Nephron progenitor cell (in vitro differentiated cells): ENCODE measurements at regions not wholly inside any gene's neighbourhood (a gene's known extent, or its start where the extent isn't known, plus 50 kb on each side); places are given as distances from the start of the nearest gene placed in this dataset.

Source experiments
- DNase-seq: peaks from one replicate; pipeline ENCODE4 v3.0.0; 2021
- H3K27ac Mint-ChIP-seq: 2 replicates; pipeline ENCODE4 v1.8.0; 2021; ENCODE audit warnings: mild to moderate bottlenecking, moderate library complexity, mixed read lengths
- H3K27me3 Mint-ChIP-seq: 2 replicates; pipeline ENCODE4 v1.8.0; 2021; ENCODE audit warnings: mild to moderate bottlenecking, low read depth, mixed read lengths; ENCODE audit not compliant: poor library complexity
- H3K36me3 Mint-ChIP-seq: 2 replicates; pipeline ENCODE4 v1.8.0; 2021; ENCODE audit warnings: low read depth, mixed read lengths
- H3K4me1 Mint-ChIP-seq: 2 replicates; pipeline ENCODE4 v1.8.0; 2021; ENCODE audit warnings: mixed read lengths
- H3K4me3 Mint-ChIP-seq: 2 replicates; pipeline ENCODE4 v1.8.0; 2021; ENCODE audit warnings: mild to moderate bottlenecking, moderate library complexity, mixed read lengths
- H3K9me3 Mint-ChIP-seq: 2 replicates; pipeline ENCODE4 v1.8.0; 2021; ENCODE audit warnings: mild to moderate bottlenecking, moderate library complexity, mixed read lengths
- TF ChIP-seq, protein P1 (sequence below): fragments of 200-600 bp; sonication (generic); IDR thresholded peaks from 2 replicates; pipeline ENCODE4 v1.5.0; 2021; ENCODE audit warnings: antibody characterized with exemption

DNA sequence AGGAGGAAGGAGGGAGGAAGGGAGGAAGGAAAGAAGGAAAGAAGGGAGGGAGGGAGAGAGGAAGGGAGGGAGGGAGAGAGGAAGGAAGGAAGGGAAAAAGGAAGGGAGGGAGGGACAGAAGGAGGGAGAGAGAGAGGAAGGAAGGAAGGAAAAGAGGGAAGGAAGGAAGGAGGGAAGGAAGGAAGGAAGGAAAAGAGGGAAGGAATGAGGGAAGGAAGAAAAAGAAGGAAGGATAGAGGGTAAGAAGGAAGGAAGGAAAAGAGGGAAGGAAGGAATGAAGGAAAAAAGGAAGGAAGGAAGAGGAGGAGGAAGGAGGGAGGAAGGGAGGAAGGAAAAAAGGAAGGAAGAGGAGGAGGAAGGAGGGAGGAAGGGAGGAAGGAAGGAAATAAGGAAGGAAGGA is 796.8 kb downstream of the ARAP2 start:
- Mint-ChIP-seq H3K27ac (no peak overlapping the region), H3K9me3 (peaks cover 20% of the 10 kb centered on the region), H3K4me3 (no peak overlapping the region), H3K36me3 (no peaks in the 10 kb centered on the region), H3K27me3 (no peaks in the 10 kb centered on the region), H3K4me1 (no peaks in the 10 kb centered on the region)
- TF ChIP-seq, protein P1, sequence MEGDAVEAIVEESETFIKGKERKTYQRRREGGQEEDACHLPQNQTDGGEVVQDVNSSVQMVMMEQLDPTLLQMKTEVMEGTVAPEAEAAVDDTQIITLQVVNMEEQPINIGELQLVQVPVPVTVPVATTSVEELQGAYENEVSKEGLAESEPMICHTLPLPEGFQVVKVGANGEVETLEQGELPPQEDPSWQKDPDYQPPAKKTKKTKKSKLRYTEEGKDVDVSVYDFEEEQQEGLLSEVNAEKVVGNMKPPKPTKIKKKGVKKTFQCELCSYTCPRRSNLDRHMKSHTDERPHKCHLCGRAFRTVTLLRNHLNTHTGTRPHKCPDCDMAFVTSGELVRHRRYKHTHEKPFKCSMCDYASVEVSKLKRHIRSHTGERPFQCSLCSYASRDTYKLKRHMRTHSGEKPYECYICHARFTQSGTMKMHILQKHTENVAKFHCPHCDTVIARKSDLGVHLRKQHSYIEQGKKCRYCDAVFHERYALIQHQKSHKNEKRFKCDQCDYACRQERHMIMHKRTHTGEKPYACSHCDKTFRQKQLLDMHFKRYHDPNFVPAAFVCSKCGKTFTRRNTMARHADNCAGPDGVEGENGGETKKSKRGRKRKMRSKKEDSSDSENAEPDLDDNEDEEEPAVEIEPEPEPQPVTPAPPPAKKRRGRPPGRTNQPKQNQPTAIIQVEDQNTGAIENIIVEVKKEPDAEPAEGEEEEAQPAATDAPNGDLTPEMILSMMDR = no peak
- no peak for DNase-seq

DNA sequence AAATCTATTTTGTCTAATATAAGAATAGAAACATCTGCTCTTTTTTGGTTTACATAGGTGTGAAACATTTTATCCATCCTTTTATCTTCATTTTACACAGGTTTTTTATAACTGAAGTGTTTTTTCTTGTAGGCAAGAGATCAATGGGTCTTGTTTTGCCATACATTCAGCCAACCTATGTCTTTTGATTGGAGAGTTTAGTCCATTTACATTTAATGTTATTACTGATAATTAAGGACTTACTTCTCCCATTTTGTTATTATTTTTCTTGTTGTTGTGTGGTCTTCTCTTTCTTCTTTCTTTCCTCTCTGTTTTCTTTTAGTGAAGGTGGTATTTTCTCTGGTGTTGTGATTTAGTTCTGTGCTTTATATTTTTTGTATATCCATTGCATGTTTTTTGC is 785.3 kb downstream of the ARAP2 start:
- H3K4me3 Mint-ChIP-seq = no peak overlapping the region
- no peaks in the 10 kb centered on the region for H3K4me1 Mint-ChIP-seq
- peaks cover 3% of the 10 kb centered on the region for H3K27me3 Mint-ChIP-seq
- TF ChIP-seq, protein P1 = no peak
- peaks cover 17% of the 10 kb centered on the region for H3K9me3 Mint-ChIP-seq
- DNase-seq = no peak
- H3K27ac Mint-ChIP-seq = no peak overlapping the region
- no peaks in the 10 kb centered on the region for H3K36me3 Mint-ChIP-seq

DNA sequence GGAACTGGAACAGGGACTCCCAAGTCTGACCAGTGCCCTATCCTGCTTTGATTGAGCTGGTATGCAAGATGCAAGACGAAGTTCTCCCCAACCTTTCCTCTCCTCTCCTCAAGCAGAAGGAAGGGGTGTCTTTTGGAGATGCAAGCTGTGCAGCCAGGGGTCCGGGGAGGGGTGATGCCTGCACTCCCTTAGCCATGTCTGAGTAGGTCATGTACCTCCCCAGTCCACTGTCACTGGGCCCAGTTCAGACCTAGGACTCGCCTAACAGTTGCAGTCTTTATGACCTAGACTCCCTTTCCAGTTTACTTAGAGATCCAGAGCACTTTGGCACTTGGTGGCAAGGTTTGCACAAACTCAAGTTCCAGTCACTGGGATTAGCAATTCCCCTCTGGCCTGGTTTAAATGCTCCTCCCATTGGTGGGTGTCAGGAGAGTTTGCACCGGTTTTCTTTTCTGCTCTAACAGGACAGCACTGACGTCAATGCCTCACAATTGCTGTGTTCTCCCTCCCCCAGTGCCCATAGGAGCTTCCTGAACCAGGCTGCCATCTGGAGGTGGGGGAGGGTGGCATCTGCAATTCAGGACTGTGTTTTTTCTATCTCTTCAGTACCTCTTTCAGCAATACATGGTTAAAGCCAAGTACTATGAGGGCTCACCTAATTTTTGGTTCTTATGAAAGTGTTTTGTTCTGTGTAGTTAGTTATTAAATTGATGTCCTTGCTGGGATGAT is 782.2 kb downstream of the ARAP2 start:
- DNase-seq = no peak
- Mint-ChIP-seq H3K4me3 (no peak overlapping the region), H3K9me3 (peaks cover 17% of the 10 kb centered on the region), H3K36me3 (no peaks in the 10 kb centered on the region), H3K27ac (no peak overlapping the region), H3K4me1 (no peaks in the 10 kb centered on the region), H3K27me3 (peaks cover 3% of the 10 kb centered on the region)
- TF ChIP-seq, protein P1 = no peak

DNA sequence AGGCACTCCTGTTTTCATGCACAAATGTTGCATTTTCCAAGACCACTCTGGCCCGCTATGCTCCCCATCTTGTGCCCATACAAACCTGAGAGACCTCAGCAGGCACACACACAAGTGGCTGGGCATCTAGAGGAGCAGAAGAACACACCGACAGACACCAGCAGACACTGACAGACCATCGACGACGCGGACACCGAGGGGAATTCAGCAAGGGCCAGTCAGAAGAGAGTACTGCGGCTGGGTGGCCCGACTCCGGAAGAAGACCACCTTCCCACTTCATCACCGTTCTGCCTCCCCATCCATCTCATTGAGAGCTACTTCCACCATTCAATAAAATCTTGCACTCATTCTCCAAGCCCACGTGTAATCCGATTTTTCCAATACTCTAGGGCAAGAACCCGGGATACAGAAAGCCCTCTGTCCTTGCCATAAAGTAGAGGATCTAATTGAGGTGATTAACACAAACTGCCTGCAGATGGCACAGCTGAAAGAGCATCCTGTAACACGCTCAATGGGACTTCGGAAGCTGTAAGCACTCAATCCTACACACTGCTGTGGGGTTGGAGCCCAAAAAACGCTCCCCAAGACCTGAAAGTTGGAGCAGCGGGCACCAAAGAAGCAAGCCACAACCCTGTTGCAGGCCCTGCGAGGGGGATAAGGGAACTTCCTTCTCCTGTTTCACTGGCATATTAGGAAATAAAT is 780.9 kb downstream of the ARAP2 start:
- DNase-seq = no peak
- Mint-ChIP-seq H3K4me3 (no peak overlapping the region), H3K27me3 (no peaks in the 10 kb centered on the region), H3K27ac (no peak overlapping the region), H3K36me3 (no peaks in the 10 kb centered on the region), H3K4me1 (no peaks in the 10 kb centered on the region), H3K9me3 (peaks cover 16% of the 10 kb centered on the region)
- TF ChIP-seq, protein P1 = no peak

DNA sequence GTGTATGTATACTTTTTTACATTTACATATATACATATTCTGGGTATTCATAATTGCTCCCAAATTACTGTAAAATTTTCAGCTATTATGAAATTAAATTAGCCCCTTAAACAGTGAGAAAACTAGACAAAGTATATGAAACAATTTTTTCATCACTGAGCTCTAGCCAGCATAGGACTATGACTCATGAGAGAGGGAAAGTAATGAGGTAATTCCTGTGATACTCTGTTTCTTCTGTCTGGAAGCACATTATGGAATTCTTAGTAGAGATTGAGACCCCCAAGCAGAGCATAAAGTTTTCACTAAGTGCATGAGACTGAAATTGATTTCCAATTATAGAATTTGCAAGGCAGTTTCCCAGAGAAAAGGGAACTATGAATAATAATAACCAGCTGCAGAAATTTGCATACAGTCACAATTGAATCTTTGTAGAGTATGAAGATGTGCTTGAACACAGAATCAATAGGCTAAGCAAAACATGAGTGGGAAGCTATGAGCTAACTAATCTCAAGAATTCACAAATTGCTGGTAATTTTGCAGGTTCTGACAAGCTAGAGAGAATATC is 779.3 kb downstream of the ARAP2 start:
- H3K27me3 Mint-ChIP-seq = no peaks in the 10 kb centered on the region
- H3K27ac Mint-ChIP-seq = no peak overlapping the region
- no peak for DNase-seq
- H3K4me1 Mint-ChIP-seq = no peaks in the 10 kb centered on the region
- H3K9me3 Mint-ChIP-seq = peaks cover 2% of the 10 kb centered on the region
- no peak overlapping the region for H3K4me3 Mint-ChIP-seq
- H3K36me3 Mint-ChIP-seq = no peaks in the 10 kb centered on the region
- TF ChIP-seq, protein P1 = no peak
